PC-3 (cell line): ENCODE measurements at regions not wholly inside any gene's neighbourhood (a gene's known extent, or its start where the extent isn't known, plus 50 kb on each side); places are given as distances from the start of the nearest gene placed in this dataset.

Source experiments
- ATAC-seq: fragments of 200-7000 bp; cut with Tn5 transposase; 2 replicates; pipeline ENCODE4 v1.9.1; 2020; ENCODE audit warnings: mild to moderate bottlenecking, moderate library complexity
- BruUV-seq: library from RNA; stranded (reverse); fragments of 400-500 nt; replicated peaks from 2 replicates; lab custom pipeline; 2021; lab: Mats Ljungman, UMichigan
- CTCF ChIA-PET: fragments of 300-600 bp; sonication (Branson Sonifier 250); formaldehyde crosslinking; loops from one replicate; lab custom pipeline; 2022; ENCODE audit warnings: antibody characterized with exemption; lab: Charles Lee
- POLR2A ChIA-PET: fragments of 300-600 bp; sonication (Branson Sonifier 250); formaldehyde crosslinking; loops from one replicate; lab custom pipeline; 2022; ENCODE audit warnings: antibody characterized with exemption; ENCODE audit not compliant: unreplicated experiment; lab: Charles Lee
- DNase-seq: peaks from one replicate; pipeline ENCODE4 v3.0.0-alpha.2; 2015
- H2AFZ ChIP-seq: fragments of 300-600 bp; sonication (generic); 2 replicates; pipeline ENCODE4 v1.6.0; 2016; ENCODE audit warnings: antibody characterized with exemption, low read length
- H3F3A ChIP-seq: fragments of 300-600 bp; sonication (generic); one replicate; pipeline ENCODE4 v1.6.0; 2017; ENCODE audit warnings: antibody characterized with exemption, low read length, control low read depth, mild to moderate bottlenecking; ENCODE audit not compliant: unreplicated experiment
- H3K27ac ChIP-seq: fragments of 300-600 bp; sonication (generic); 2 replicates; pipeline ENCODE4 v1.5.1; 2016; ENCODE audit warnings: mild to moderate bottlenecking, low read length
- H3K27me3 ChIP-seq: fragments of 300-600 bp; sonication (generic); 2 replicates; pipeline ENCODE4 v1.6.1; 2016; ENCODE audit warnings: low read length, mixed read lengths
- H3K36me3 ChIP-seq: fragments of 300-600 bp; sonication (generic); 2 replicates; pipeline ENCODE4 v1.6.1; 2016; ENCODE audit warnings: low read depth, mixed run types, low read length, mixed read lengths
- H3K4me1 ChIP-seq: fragments of 300-600 bp; sonication (generic); 2 replicates; pipeline ENCODE4 v1.5.1; 2016; ENCODE audit warnings: low read length; ENCODE audit not compliant: insufficient read depth
- H3K4me2 ChIP-seq: fragments of 300-600 bp; sonication (generic); 2 replicates; pipeline ENCODE4 v1.6.0; 2016; ENCODE audit warnings: low read length
- H3K4me3 ChIP-seq: fragments of 300-600 bp; sonication (generic); 2 replicates; pipeline ENCODE4 v1.5.1; 2016; ENCODE audit warnings: mild to moderate bottlenecking, low read length, mixed read lengths
- H3K79me2 ChIP-seq: fragments of 300-600 bp; sonication (generic); 2 replicates; pipeline ENCODE4 v1.6.1; 2017; ENCODE audit warnings: low read length, mixed read lengths
- H3K9ac ChIP-seq: fragments of 300-600 bp; sonication (generic); 2 replicates; pipeline ENCODE4 v1.6.0; 2016; ENCODE audit warnings: mild to moderate bottlenecking, low read length
- H3K9me2 ChIP-seq: fragments of 300-600 bp; sonication (generic); replicated peaks from 2 replicates; pipeline ENCODE4 v1.6.1; 2016; ENCODE audit warnings: mixed run types, low read length, mixed read lengths
- H3K9me3 ChIP-seq: fragments of 300-600 bp; sonication (generic); 2 replicates; pipeline ENCODE4 v1.6.1; 2016; ENCODE audit warnings: low read length, mixed read lengths
- H4K20me1 ChIP-seq: fragments of 300-600 bp; sonication (generic); 2 replicates; pipeline ENCODE4 v1.6.1; 2016; ENCODE audit warnings: low read length, mixed read lengths
- EZH2 ChIP-seq: fragments of 300-600 bp; sonication (generic); IDR thresholded peaks from one replicate; pipeline ENCODE4 v1.6.1; 2017; ENCODE audit warnings: antibody characterized with exemption, mild to moderate bottlenecking, low read length; ENCODE audit not compliant: unreplicated experiment
- EZH2phosphoT487 ChIP-seq: fragments of 300-600 bp; sonication (generic); IDR thresholded peaks from 2 replicates; pipeline ENCODE4 v1.6.1; 2018; ENCODE audit warnings: mild to moderate bottlenecking, antibody characterized with exemption, low read length, borderline replicate concordance
- intact Hi-C: fragments of 100-400 bp; cut with micrococcal nuclease; formaldehyde crosslinking; loops from 2 replicates; pipeline ENCODE4 v1.9.0; 2023
- TF ChIP-seq, protein P1 (sequence below): fragments of 300-600 bp; sonication (generic); conservative IDR thresholded peaks from 2 replicates; pipeline ENCODE4 v1.5.1; 2017; ENCODE audit warnings: antibody characterized with exemption, low read depth, mild to moderate bottlenecking, low read length

DNA sequence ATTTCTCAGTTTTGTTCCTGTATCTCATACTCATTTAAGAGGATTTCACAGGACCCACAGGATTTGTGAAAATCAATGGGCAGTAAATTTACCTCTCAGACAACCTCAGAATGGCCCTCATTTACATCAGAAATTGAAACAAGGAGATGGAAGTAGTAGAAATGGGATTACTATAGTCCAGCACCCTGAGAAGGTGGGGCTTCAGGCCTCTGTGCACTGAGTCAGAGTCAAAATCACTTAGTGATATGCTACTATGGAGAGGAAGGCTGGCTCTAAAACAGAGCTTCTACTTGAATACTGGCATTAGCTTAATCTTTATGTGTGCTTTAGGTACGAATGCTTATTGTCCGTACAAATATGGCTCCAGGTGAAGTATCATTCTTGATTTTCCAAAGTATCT is 159.3 kb downstream of the CEP120 start:
- intact Hi-C loops, result no loop called here
- Histone ChIP-seq H3K9me3 (no peaks in the 10 kb centered on the region), H3K4me1 (no peaks in the 10 kb centered on the region), H3K9ac (no peak overlapping the region), H3K79me2 (no peaks in the 10 kb centered on the region), H3K4me3 (no peak overlapping the region), H3K27me3 (no peaks in the 10 kb centered on the region), H3K9me2 (no peaks in the 10 kb centered on the region), H4K20me1 (no peaks in the 10 kb centered on the region), H3F3A (no peaks in the 10 kb centered on the region), H3K27ac (no peak overlapping the region), H2AFZ (no peak overlapping the region), H3K36me3 (no peaks in the 10 kb centered on the region), H3K4me2 (no peak overlapping the region)
- no TSS peak for BruUV-seq
- DNase-seq, result no peak
- CTCF ChIA-PET, result no interaction called here
- TF ChIP-seq EZH2phosphoT487 (no peak), EZH2 (no peak)
- TF ChIP-seq, protein P1, sequence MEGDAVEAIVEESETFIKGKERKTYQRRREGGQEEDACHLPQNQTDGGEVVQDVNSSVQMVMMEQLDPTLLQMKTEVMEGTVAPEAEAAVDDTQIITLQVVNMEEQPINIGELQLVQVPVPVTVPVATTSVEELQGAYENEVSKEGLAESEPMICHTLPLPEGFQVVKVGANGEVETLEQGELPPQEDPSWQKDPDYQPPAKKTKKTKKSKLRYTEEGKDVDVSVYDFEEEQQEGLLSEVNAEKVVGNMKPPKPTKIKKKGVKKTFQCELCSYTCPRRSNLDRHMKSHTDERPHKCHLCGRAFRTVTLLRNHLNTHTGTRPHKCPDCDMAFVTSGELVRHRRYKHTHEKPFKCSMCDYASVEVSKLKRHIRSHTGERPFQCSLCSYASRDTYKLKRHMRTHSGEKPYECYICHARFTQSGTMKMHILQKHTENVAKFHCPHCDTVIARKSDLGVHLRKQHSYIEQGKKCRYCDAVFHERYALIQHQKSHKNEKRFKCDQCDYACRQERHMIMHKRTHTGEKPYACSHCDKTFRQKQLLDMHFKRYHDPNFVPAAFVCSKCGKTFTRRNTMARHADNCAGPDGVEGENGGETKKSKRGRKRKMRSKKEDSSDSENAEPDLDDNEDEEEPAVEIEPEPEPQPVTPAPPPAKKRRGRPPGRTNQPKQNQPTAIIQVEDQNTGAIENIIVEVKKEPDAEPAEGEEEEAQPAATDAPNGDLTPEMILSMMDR, result no peak
- POLR2A ChIA-PET, result no interaction called here
- ATAC-seq, result no peak

- H3K4me2 ChIP-seq, result no peak overlapping the region
- POLR2A ChIA-PET, result no interaction called here
- no peaks in the 10 kb centered on the region for H3K9me2 ChIP-seq
- H4K20me1 ChIP-seq, result no peaks in the 10 kb centered on the region
- DNase-seq, result no peak
- H2AFZ ChIP-seq, result no peak overlapping the region
- no peak overlapping the region for H3K27ac ChIP-seq
- BruUV-seq, result no TSS peak
- H3K9me3 ChIP-seq, result no peaks in the 10 kb centered on the region
- no peaks in the 10 kb centered on the region for H3F3A ChIP-seq
- H3K36me3 ChIP-seq, result no peaks in the 10 kb centered on the region
- TF ChIP-seq, protein P1, result no peak
- TF ChIP-seq EZH2 (no peak), EZH2phosphoT487 (no peak)
- no peaks in the 10 kb centered on the region for H3K4me1 ChIP-seq
- peaks cover 5% of the 10 kb centered on the region; the same call in 1 of the 2 replicates for H3K27me3 ChIP-seq
- no peak for ATAC-seq
- no peak overlapping the region for H3K4me3 ChIP-seq
- intact Hi-C loops, result no loop called here
- CTCF ChIA-PET, result no interaction called here
- no peaks in the 10 kb centered on the region for H3K79me2 ChIP-seq
- H3K9ac ChIP-seq, result no peak overlapping the region
Measured at GRCh38 chr5:123262216-123262823, 160.9 kb downstream of the CEP120 start.

- ATAC-seq, result no peak
- no peak overlapping the region for H3K4me2 ChIP-seq
- POLR2A ChIA-PET, result no interaction called here
- H3K9me3 ChIP-seq, result no peaks in the 10 kb centered on the region
- TF ChIP-seq, protein P1, result no peak
- TF ChIP-seq EZH2phosphoT487 (no peak), EZH2 (no peak)
- no peak overlapping the region for H2AFZ ChIP-seq
- CTCF ChIA-PET, result no interaction called here
- intact Hi-C loops, result no loop called here
- no peaks in the 10 kb centered on the region for H3K79me2 ChIP-seq
- H3K9me2 ChIP-seq, result no peaks in the 10 kb centered on the region
- no peak for DNase-seq
- no peaks in the 10 kb centered on the region for H4K20me1 ChIP-seq
- H3K4me1 ChIP-seq, result no peaks in the 10 kb centered on the region
- H3K27ac ChIP-seq, result no peak overlapping the region
- H3K36me3 ChIP-seq, result no peaks in the 10 kb centered on the region
- no TSS peak for BruUV-seq
- H3K4me3 ChIP-seq, result no peak overlapping the region
- H3K27me3 ChIP-seq, result peaks cover 5% of the 10 kb centered on the region; the same call in 1 of the 2 replicates
- H3F3A ChIP-seq, result no peaks in the 10 kb centered on the region
- no peak overlapping the region for H3K9ac ChIP-seq
Measured at GRCh38 chr5:123261752-123262151, 161.5 kb downstream of the CEP120 start.
